ENCODE measurements at regions not wholly inside any gene's neighbourhood (a gene's known extent, or its start where the extent isn't known, plus 50 kb on each side); places are given as distances from the start of the nearest gene placed in this dataset.

- DNase-seq (ENCODE audit: low read depth, low spot score) = no peak
- POLR2A ChIA-PET = no interaction called here
- no peak overlapping the region for H3K4me3 ChIP-seq (ENCODE audit: low read depth, low read length)
- CTCF ChIA-PET = no interaction called here
- TF ChIP-seq CTCF (IDR thresholded peaks at IDR 0.05; ENCODE audit: insufficient read depth, low read length, missing control alignments) = no peak
Measured at GRCh38 chr2:21656330-21657075, 532.7 kb downstream of the TDRD15 start.

- CTCF ChIA-PET = no interaction called here
- TF ChIP-seq CTCF (IDR thresholded peaks at IDR 0.05; ENCODE audit: insufficient read depth, low read length, missing control alignments) = no peak
- no peak for DNase-seq (ENCODE audit: low read depth, low spot score)
- POLR2A ChIA-PET = no interaction called here
- H3K4me3 ChIP-seq (ENCODE audit: low read depth, low read length) = no peak overlapping the region
Measured at GRCh38 chr2:21657445-21657844, 533.7 kb downstream of the TDRD15 start.

- no peak for TF ChIP-seq CTCF (IDR thresholded peaks at IDR 0.05; ENCODE audit: insufficient read depth, low read length, missing control alignments)
- no peak overlapping the region for H3K4me3 ChIP-seq (ENCODE audit: low read depth, low read length)
- ChIA-PET CTCF (no interaction called here), POLR2A (no interaction called here)
- no peak for DNase-seq (ENCODE audit: low read depth, low spot score)
Measured at GRCh38 chr2:21658269-21658668, 534.5 kb downstream of the TDRD15 start.

GRCh38 chr2:21658907-21659477, 535.2 kb downstream of the TDRD15 start:
- DNase-seq (ENCODE audit: low read depth, low spot score) = no peak
- no peak for TF ChIP-seq CTCF (IDR thresholded peaks at IDR 0.05; ENCODE audit: insufficient read depth, low read length, missing control alignments)
- ChIA-PET POLR2A (no interaction called here), CTCF (no interaction called here)
- no peak overlapping the region for H3K4me3 ChIP-seq (ENCODE audit: low read depth, low read length)

GRCh38 chr2:21664083-21664482, 540.3 kb downstream of the TDRD15 start:
- DNase-seq (ENCODE audit: low read depth, low spot score) = no peak
- TF ChIP-seq CTCF (IDR thresholded peaks at IDR 0.05; ENCODE audit: insufficient read depth, low read length, missing control alignments) = no peak
- ChIA-PET CTCF (no interaction called here), POLR2A (no interaction called here)
- H3K4me3 ChIP-seq (ENCODE audit: low read depth, low read length) = no peak overlapping the region

- ChIA-PET CTCF (no interaction called here), POLR2A (no interaction called here)
- no peak overlapping the region for H3K4me3 ChIP-seq (ENCODE audit: low read depth, low read length)
- no peak for DNase-seq (ENCODE audit: low read depth, low spot score)
- TF ChIP-seq CTCF (IDR thresholded peaks at IDR 0.05; ENCODE audit: insufficient read depth, low read length, missing control alignments) = no peak
Measured at GRCh38 chr2:21667638-21668037, 543.9 kb downstream of the TDRD15 start.

Data from AG04449 (cell line).